HEK293T (cell line): ENCODE measurements at regions not wholly inside any gene's neighbourhood (a gene's known extent, or its start where the extent isn't known, plus 50 kb on each side); places are given as distances from the start of the nearest gene placed in this dataset.

Experiments
- CTCF ChIA-PET: fragments of 350-600 bp; formaldehyde crosslinking; extraction: SDS; loops from one replicate; lab custom pipeline; 2021; ENCODE audit warnings: antibody characterized with exemption, inconsistent platforms; lab: Yijun Ruan, JAX
- POLR2A ChIA-PET: fragments of 350-600 bp; formaldehyde crosslinking; extraction: SDS; loops from one replicate; lab custom pipeline; 2020; ENCODE audit warnings: antibody characterized with exemption, inconsistent platforms; lab: Yijun Ruan, JAX
- DNase-seq: peaks from one replicate; pipeline ENCODE4 v3.0.0; 2012; ENCODE audit warnings: mixed read lengths; ENCODE audit errors: extremely low spot score
- ARNT ChIP-seq: fragments of 450-650 bp; IDR thresholded peaks from 2 replicates; pipeline ENCODE4 v1.6.1; 2017; ENCODE audit warnings: mild to moderate bottlenecking
- BHLHE40 ChIP-seq: fragments of 450-650 bp; IDR thresholded peaks from 2 replicates; pipeline ENCODE4 v1.6.1; 2016; ENCODE audit warnings: mild to moderate bottlenecking, moderate library complexity, borderline replicate concordance
- CTBP1 ChIP-seq: fragments of 450-650 bp; IDR thresholded peaks from 2 replicates; pipeline ENCODE4 v1.6.1; 2016; ENCODE audit warnings: borderline replicate concordance
- ELF4 ChIP-seq: fragments of 450-650 bp; IDR thresholded peaks from 2 replicates; pipeline ENCODE4 v1.6.1; 2017; ENCODE audit warnings: antibody characterized with exemption
- FOXA1 ChIP-seq: fragments of 450-650 bp; IDR thresholded peaks from 2 replicates; pipeline ENCODE4 v1.6.1; 2016; ENCODE audit warnings: mild to moderate bottlenecking
- FOXK2 ChIP-seq: fragments of 450-650 bp; IDR thresholded peaks from 2 replicates; pipeline ENCODE4 v1.6.1; 2016; ENCODE audit warnings: mild to moderate bottlenecking
- FOXM1 ChIP-seq: fragments of 450-650 bp; IDR thresholded peaks from 2 replicates; pipeline ENCODE4 v1.6.1; 2017; ENCODE audit warnings: mild to moderate bottlenecking, borderline replicate concordance
- HDGF ChIP-seq: fragments of 450-650 bp; IDR thresholded peaks from 2 replicates; pipeline ENCODE4 v1.6.1; 2017; ENCODE audit warnings: antibody characterized with exemption, borderline replicate concordance
- L3MBTL2 ChIP-seq: fragments of 450-650 bp; conservative IDR thresholded peaks from 2 replicates; pipeline ENCODE4 v1.6.1; 2016; ENCODE audit warnings: mild to moderate bottlenecking
- LEF1 ChIP-seq: fragments of 450-650 bp; IDR thresholded peaks from 2 replicates; pipeline ENCODE4 v1.6.1; 2017; ENCODE audit warnings: mild to moderate bottlenecking, borderline replicate concordance
- NFRKB ChIP-seq: fragments of 450-650 bp; IDR thresholded peaks from 2 replicates; pipeline ENCODE4 v1.6.1; 2016; ENCODE audit warnings: mild to moderate bottlenecking, moderate library complexity
- SP1 ChIP-seq: fragments of 450-650 bp; IDR thresholded peaks from 2 replicates; pipeline ENCODE4 v1.6.1; 2017
- SUZ12 ChIP-seq: fragments of 450-650 bp; IDR thresholded peaks from 2 replicates; pipeline ENCODE4 v1.6.1; 2016; ENCODE audit warnings: mild to moderate bottlenecking
- TARDBP ChIP-seq: fragments of 450-650 bp; IDR thresholded peaks from 2 replicates; pipeline ENCODE4 v1.6.1; 2016
- ZNF384 ChIP-seq: fragments of 450-650 bp; IDR thresholded peaks from 2 replicates; pipeline ENCODE4 v1.6.1; 2016
- TF ChIP-seq, protein P1 (sequence below): fragments of 450-650 bp; IDR thresholded peaks from 2 replicates; pipeline ENCODE4 v1.6.1; 2016

DNA sequence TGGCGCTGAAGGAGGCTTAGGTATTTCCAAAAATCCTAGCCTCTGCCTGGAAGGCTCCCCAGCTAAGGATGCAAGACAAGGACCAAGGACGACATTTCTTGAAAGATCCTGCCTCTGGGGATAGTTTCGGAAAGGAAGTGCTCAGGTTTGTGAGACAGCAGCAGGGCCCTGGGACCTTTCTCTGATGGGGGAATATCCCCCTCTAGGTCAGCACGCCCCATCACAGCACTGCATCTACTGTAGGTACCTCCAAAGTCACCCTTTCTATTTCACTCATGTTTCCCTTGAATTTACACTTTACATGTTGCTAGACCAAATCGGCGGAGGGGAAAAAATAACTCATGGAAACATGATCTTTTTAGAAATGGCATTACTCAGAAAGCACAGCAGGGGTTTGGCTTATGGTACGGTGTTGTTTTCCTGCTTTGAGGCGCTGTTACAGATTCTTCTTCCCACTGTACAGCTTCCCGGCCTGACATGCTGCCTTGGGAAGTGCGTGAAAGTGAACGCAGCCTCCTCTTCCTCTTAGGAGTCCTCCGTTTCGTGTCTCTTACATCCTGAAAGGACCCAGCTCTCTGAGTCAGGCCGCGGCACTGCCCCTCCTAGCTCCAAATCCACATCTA, 77.2 kb upstream of the DHRSX start:
- peak; percentile 47 for DNase-seq
- ChIA-PET POLR2A (no interaction called here), CTCF (no interaction called here)
- no peak for TF ChIP-seq SUZ12
- no peak for TF ChIP-seq CTBP1
- TF ChIP-seq ARNT, result no peak
- TF ChIP-seq, protein P1, sequence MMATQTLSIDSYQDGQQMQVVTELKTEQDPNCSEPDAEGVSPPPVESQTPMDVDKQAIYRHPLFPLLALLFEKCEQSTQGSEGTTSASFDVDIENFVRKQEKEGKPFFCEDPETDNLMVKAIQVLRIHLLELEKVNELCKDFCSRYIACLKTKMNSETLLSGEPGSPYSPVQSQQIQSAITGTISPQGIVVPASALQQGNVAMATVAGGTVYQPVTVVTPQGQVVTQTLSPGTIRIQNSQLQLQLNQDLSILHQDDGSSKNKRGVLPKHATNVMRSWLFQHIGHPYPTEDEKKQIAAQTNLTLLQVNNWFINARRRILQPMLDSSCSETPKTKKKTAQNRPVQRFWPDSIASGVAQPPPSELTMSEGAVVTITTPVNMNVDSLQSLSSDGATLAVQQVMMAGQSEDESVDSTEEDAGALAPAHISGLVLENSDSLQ, result no peak
- no peak for TF ChIP-seq HDGF
- no peak for TF ChIP-seq BHLHE40
- no peak for TF ChIP-seq ELF4
- TF ChIP-seq LEF1, result no peak
- TF ChIP-seq FOXM1, result no peak
- TF ChIP-seq FOXA1, result no peak
- no peak for TF ChIP-seq FOXK2
- no peak for TF ChIP-seq L3MBTL2

DNA sequence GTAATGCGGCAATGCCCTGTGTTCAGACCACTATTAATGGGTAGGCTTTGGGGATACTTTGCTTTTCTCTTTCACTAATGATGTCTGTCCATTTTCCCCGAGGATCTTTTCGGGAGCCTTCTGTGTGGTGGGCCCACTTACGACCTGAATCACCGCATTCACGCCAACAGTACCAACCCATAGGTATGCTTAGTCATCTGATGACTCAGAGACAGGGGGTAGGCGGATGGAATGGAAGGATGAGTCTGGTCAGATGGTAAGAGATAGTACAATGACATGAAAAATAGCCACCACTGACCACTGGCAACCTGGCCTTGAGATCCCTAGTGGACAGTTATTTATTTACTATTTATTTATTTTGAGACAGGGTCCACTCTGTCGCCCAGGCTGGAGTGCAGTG, 76.0 kb upstream of the DHRSX start:
- DNase-seq, result no peak
- POLR2A ChIA-PET, result no interaction called here

DNA sequence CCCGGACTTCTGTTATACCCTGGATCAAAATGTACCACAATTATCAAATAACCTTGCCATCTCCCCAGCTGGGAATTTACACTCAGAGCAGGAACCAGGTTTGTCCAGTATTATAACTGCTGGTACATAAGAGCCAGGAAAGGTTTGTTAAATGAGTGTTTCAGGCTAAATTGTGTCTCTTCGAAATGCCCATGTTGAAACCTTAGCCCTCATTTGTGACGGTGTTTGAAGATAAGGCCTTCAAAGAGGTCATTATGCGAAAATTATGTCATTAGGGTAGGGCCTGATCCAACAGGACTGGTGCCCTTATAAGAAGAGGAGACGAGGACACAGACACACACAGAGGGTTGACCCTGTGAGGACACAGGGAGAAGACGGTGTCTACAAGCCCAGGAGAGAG, 73.5 kb upstream of the DHRSX start:
- DNase-seq, result no peak
- ChIA-PET CTCF (no interaction called here), POLR2A (no interaction called here)
- TF ChIP-seq, protein P1, result no peak
- TF ChIP-seq SUZ12 (no peak), ELF4 (no peak), ARNT (no peak), CTBP1 (no peak), FOXM1 (no peak), FOXK2 (no peak), BHLHE40 (no peak), SP1 (no peak), FOXA1 (no peak), LEF1 (no peak), NFRKB (no peak), ZNF384 (no peak), L3MBTL2 (no peak), HDGF (no peak), TARDBP (no peak)

More for the DNA sequence above, 76.0 kb upstream of the DHRSX start:
- TF ChIP-seq SP1 (no peak), L3MBTL2 (no peak), HDGF (no peak), FOXA1 (no peak), NFRKB (no peak), FOXK2 (no peak), SUZ12 (no peak), ARNT (no peak), ELF4 (no peak), FOXM1 (no peak), ZNF384 (no peak), TARDBP (no peak), BHLHE40 (no peak), LEF1 (no peak), CTBP1 (no peak)
- TF ChIP-seq, protein P1, result no peak
- CTCF ChIA-PET, result no interaction called here

DNA sequence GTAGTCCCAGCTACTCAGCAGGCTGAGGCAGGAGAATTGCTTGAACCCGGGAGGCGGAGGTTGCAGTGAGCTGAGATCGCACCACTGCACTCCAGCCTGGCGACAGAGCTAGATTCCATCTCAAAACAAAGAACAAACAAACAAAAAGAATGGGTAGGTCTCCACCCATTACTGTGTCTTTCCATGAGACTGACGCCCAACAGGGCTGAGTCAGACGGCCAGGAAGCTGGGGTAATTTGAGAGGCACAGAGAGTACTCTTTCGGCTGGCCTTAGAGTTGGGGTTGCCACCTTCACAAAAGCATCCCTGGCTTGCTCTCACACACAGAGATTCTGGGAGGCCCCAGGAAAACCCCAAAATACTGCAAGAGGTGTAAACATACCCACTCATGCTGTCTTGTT, 72.0 kb upstream of the DHRSX start:
- TF ChIP-seq ARNT, result no peak
- TF ChIP-seq HDGF, result no peak
- TF ChIP-seq ELF4, result no peak
- TF ChIP-seq NFRKB, result no peak
- no peak for TF ChIP-seq SUZ12
- no peak for TF ChIP-seq BHLHE40
- no peak for TF ChIP-seq LEF1
- no peak for TF ChIP-seq FOXM1
- TF ChIP-seq FOXK2, result no peak
- no peak for TF ChIP-seq ZNF384
- TF ChIP-seq L3MBTL2, result no peak
- TF ChIP-seq, protein P1, result no peak
- POLR2A ChIA-PET, result no interaction called here

DNA sequence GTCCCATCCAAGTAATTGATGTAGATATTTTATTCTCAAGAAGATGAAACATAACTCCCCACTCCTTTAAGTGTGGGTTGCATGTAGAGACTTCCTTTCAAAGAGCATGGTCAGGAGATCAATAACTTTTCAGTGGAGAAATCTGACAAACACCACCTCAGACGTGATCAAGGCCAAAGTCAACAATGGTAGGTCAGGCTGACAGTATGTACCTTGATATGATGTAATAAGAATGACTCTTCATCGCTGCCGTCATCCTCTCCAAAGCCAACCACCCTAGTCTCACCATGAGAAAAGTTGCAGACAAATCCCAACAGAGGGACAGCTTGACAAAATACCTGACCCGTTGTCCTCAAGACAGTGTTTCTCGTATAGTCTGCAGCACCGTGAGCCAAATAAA, 67.3 kb upstream of the DHRSX start:
- CTCF ChIA-PET, result no interaction called here
- TF ChIP-seq ARNT, result no peak
- no peak for TF ChIP-seq ELF4
- POLR2A ChIA-PET, result no interaction called here
- no peak for DNase-seq

More for the DNA sequence above, 72.0 kb upstream of the DHRSX start:
- CTCF ChIA-PET, result no interaction called here
- no peak for DNase-seq

DNA sequence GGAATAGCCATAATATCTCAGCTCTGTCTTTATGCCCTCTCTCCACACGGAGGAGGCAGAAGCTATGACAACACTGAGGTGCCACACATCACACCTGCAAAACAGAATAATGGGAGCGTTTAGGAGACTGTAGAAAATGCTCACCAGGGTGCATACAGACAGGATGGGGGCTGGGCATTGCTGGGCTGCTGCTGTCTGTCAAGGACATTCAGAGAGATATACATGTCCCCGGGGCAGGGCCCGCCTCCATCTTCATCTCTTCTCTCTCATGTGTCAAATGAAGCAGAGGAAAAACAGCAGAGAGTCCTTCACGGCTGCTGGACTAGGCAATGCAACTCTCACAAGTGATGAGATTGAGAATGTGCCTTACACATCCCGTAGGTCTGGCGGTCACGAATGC, 65.3 kb upstream of the DHRSX start:
- POLR2A ChIA-PET, result no interaction called here
- CTCF ChIA-PET, result no interaction called here
- no peak for DNase-seq
- TF ChIP-seq SP1 (no peak), CTBP1 (no peak), NFRKB (no peak), SUZ12 (no peak), ELF4 (no peak), FOXK2 (no peak), TARDBP (no peak), ZNF384 (no peak), FOXA1 (no peak), ARNT (no peak), FOXM1 (no peak), L3MBTL2 (no peak), HDGF (no peak), LEF1 (no peak), BHLHE40 (no peak)
- TF ChIP-seq, protein P1, result no peak
